Activated CD8-positive, alpha-beta T cell treated with anti-CD3 and anti-CD28 coated beads for 36 hours (primary cell): ENCODE measurements at regions not wholly inside any gene's neighbourhood (a gene's known extent, or its start where the extent isn't known, plus 50 kb on each side); places are given as distances from the start of the nearest gene placed in this dataset.

ENCODE experiments used
- ATAC-seq: fragments of 200-7000 bp; cut with Tn5 transposase; one replicate; pipeline ENCODE4 v1.10.0; 2021; ENCODE audit warnings: mild to moderate bottlenecking, moderate library complexity
- CTCF ChIA-PET: fragments of 350-600 bp; sonication (Branson Sonifier 250); formaldehyde crosslinking; loops from one replicate; lab custom pipeline; 2021; ENCODE audit warnings: antibody characterized with exemption; lab: Charles Lee
- POLR2A ChIA-PET: fragments of 350-600 bp; sonication (Branson Sonifier 250); formaldehyde crosslinking; loops from one replicate; lab custom pipeline; 2021; ENCODE audit warnings: antibody characterized with exemption; lab: Charles Lee
- DNase-seq: peaks from one replicate; pipeline ENCODE4 v3.0.0-alpha.2; 2020
- H3K27ac Mint-ChIP-seq: one replicate; pipeline ENCODE4 v1.8.0; 2021; ENCODE audit warnings: mild to moderate bottlenecking, mixed read lengths
- H3K27me3 Mint-ChIP-seq: one replicate; pipeline ENCODE4 v1.8.0; 2021; ENCODE audit warnings: mixed read lengths
- H3K36me3 Mint-ChIP-seq: one replicate; pipeline ENCODE4 v1.8.0; 2021; ENCODE audit warnings: low read depth, mixed read lengths
- H3K4me1 Mint-ChIP-seq: one replicate; pipeline ENCODE4 v1.8.0; 2021; ENCODE audit warnings: low read depth, mixed read lengths
- H3K4me3 Mint-ChIP-seq: one replicate; pipeline ENCODE4 v1.8.0; 2021; ENCODE audit warnings: mild to moderate bottlenecking, moderate library complexity, mixed read lengths
- H3K9me3 Mint-ChIP-seq: one replicate; pipeline ENCODE4 v1.8.0; 2021; ENCODE audit warnings: mixed read lengths
- intact Hi-C: fragments of 100-400 bp; cut with micrococcal nuclease; formaldehyde crosslinking; loops from one replicate; pipeline ENCODE4 v1.10.0; 2022
- TF ChIP-seq, protein P1 (sequence below): fragments of 200-600 bp; IDR thresholded peaks from one replicate; pipeline ENCODE4 v1.8.0; 2022; ENCODE audit warnings: antibody characterized with exemption, mild to moderate bottlenecking

DNA sequence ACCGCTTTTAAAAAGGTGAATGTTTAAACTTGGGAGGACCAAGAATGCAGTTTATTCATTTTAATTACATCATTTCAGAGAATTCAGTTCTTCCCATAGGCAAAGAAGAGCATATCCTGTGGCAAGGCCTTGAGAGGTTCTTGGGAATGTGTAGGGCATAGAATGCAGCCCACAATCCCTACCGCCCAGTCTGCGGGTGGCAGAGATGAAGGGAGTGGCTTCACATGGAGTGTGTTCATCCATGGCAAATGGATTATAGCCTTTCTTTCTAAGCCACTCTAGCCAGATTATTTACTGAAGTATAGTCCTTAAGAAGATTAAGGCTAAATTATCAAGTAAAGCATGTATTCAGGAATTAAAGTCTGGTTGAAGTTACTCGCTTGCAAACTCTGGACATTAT is 97.4 kb downstream of the TSPAN8 start:
- H3K4me3 Mint-ChIP-seq = no peak overlapping the region
- intact Hi-C loops = no loop called here
- TF ChIP-seq, protein P1, sequence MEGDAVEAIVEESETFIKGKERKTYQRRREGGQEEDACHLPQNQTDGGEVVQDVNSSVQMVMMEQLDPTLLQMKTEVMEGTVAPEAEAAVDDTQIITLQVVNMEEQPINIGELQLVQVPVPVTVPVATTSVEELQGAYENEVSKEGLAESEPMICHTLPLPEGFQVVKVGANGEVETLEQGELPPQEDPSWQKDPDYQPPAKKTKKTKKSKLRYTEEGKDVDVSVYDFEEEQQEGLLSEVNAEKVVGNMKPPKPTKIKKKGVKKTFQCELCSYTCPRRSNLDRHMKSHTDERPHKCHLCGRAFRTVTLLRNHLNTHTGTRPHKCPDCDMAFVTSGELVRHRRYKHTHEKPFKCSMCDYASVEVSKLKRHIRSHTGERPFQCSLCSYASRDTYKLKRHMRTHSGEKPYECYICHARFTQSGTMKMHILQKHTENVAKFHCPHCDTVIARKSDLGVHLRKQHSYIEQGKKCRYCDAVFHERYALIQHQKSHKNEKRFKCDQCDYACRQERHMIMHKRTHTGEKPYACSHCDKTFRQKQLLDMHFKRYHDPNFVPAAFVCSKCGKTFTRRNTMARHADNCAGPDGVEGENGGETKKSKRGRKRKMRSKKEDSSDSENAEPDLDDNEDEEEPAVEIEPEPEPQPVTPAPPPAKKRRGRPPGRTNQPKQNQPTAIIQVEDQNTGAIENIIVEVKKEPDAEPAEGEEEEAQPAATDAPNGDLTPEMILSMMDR = no peak
- no peaks in the 10 kb centered on the region for H3K27me3 Mint-ChIP-seq
- ATAC-seq (no peak), DNase-seq (no peak)
- ChIA-PET POLR2A (no interaction called here), CTCF (no interaction called here)
- H3K9me3 Mint-ChIP-seq = no peaks in the 10 kb centered on the region
- H3K27ac Mint-ChIP-seq = no peak overlapping the region
- no peaks in the 10 kb centered on the region for H3K36me3 Mint-ChIP-seq
- H3K4me1 Mint-ChIP-seq = no peaks in the 10 kb centered on the region

DNA sequence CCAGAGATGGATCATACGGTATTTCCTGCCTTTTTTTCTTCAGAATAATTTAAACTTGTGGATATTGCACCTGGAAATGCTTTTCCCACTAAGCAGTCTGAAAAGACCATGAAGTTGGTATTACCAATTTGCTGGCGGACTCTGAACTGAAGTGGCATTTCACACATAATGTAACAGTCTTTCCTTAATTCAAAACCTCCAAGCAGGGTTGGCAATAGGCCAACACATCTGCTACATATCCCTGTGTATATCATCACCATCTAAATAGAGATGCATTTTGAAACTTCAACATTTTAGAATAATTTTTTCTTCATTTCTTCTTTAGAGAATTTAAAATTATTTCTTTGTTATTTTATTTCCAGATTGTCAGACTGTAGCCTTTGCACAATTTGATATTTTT is 100.5 kb downstream of the TSPAN8 start:
- intact Hi-C loops = no loop called here
- TF ChIP-seq, protein P1 = no peak
- Mint-ChIP-seq H3K27me3 (no peaks in the 10 kb centered on the region), H3K36me3 (no peaks in the 10 kb centered on the region), H3K9me3 (no peaks in the 10 kb centered on the region), H3K4me1 (no peaks in the 10 kb centered on the region), H3K4me3 (no peak overlapping the region), H3K27ac (no peak overlapping the region)
- POLR2A ChIA-PET = no interaction called here
- CTCF ChIA-PET = no interaction called here
- ATAC-seq (no peak), DNase-seq (no peak)

DNA sequence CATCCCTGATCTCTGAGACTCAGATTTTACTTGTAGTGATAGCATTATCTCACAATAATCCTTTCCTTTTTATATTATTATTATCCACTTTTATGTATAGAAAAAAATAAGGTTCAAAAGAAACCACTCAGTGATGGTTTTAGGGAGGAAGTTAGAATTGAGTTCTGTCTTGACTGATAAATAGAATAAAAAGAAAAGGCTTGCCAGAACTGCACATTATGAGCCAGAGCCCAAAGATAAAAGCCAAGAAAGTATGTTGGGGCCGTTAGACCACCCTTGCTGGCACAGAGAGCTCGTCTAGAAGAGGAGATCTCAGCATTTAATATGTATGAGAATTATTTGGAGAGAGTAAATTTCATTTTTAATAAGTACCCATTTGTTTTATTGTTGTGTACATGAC is 103.2 kb downstream of the TSPAN8 start:
- Mint-ChIP-seq H3K4me3 (no peak overlapping the region), H3K27me3 (no peaks in the 10 kb centered on the region), H3K27ac (no peak overlapping the region), H3K9me3 (no peaks in the 10 kb centered on the region), H3K4me1 (no peaks in the 10 kb centered on the region), H3K36me3 (no peaks in the 10 kb centered on the region)
- intact Hi-C loops = no loop called here
- ATAC-seq (no peak), DNase-seq (no peak)
- POLR2A ChIA-PET = no interaction called here
- TF ChIP-seq, protein P1 = no peak
- CTCF ChIA-PET = no interaction called here

DNA sequence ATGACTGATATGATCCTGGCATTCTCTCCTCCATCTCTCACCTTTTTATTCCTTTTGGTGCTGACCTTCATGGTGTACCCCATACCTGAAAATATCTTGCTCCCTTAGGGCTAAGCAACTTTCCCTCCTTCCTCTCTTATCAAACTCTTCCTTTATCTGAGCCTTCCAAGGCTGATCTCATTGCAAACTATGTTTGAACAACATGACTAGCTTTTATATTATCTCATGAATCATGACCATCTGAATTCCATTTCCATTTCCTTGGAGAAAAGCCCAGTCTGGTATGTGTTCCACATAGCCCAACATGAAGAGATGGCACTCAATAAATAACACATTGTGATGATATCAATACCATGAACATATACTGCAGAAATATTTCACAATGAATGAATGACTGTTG is 111.6 kb downstream of the TSPAN8 start:
- no peaks in the 10 kb centered on the region for H3K4me1 Mint-ChIP-seq
- no peak for ATAC-seq
- intact Hi-C loops = no loop called here
- no peaks in the 10 kb centered on the region for H3K27me3 Mint-ChIP-seq
- POLR2A ChIA-PET = no interaction called here
- no peaks in the 10 kb centered on the region for H3K36me3 Mint-ChIP-seq
- no peak overlapping the region for H3K4me3 Mint-ChIP-seq
- TF ChIP-seq, protein P1 = no peak
- no peak overlapping the region for H3K27ac Mint-ChIP-seq
- CTCF ChIA-PET = no interaction called here
- no peak for DNase-seq
- H3K9me3 Mint-ChIP-seq = no peaks in the 10 kb centered on the region

DNA sequence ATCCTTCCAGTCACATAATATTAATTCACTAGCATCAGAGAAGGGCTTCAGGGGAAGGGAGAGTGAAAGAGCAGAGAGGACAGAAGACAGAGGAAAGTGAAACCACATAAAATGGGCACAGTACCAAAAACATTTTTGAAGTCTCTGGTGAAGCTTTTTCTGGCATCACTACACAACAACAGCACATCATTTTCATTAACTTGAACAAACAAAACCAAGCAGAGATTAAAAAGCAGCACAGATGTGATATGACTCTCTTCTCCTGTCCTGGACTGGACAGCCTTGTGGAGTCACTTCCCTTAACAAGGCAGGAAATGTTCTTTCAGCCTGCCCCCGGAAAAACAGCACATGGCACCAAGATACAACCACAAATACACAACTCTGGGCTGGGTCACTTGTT is 112.0 kb downstream of the TSPAN8 start:
- no peaks in the 10 kb centered on the region for H3K27me3 Mint-ChIP-seq
- H3K4me3 Mint-ChIP-seq = no peak overlapping the region
- no peaks in the 10 kb centered on the region for H3K9me3 Mint-ChIP-seq
- TF ChIP-seq, protein P1 = no peak
- no peaks in the 10 kb centered on the region for H3K36me3 Mint-ChIP-seq
- CTCF ChIA-PET = no interaction called here
- H3K4me1 Mint-ChIP-seq = no peaks in the 10 kb centered on the region
- H3K27ac Mint-ChIP-seq = no peak overlapping the region
- DNase-seq = no peak
- ATAC-seq = no peak
- intact Hi-C loops = no loop called here
- POLR2A ChIA-PET = no interaction called here
